Midbrain (tissue), 1 donor: ENCODE measurements at regions not wholly inside any gene's neighbourhood (a gene's known extent, or its start where the extent isn't known, plus 50 kb on each side); places are given as distances from the start of the nearest gene placed in this dataset.

Source experiments
- DNase-seq: peaks from one replicate; lab custom pipeline; 2025; lab: John Stamatoyannopoulos, UW

DNA sequence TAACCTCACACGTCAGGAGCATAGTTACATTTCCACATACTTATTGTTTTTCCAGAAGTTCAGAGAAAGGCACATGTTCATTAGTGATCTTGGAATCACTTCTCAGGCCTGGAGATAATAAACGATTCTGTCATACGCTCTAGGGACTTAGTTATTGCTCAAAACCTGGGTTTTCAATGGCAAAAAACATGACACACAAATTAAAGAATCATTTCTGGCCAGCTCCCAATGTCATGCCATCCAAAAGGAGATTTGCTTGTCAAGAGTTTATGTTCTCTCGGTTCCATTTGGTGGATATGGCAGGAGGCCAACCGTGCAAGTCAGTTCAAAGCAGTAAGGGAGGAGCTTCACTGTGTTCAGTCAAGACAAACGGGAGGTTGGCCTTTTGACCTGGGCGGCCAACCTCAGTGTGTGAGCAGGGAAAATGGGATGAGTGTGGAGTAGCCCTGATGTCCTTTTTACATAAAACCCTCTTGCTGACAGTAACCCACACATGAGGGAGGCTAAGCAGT is 123.4 kb downstream of the NXNL2 start:
- no peak for DNase-seq

DNA sequence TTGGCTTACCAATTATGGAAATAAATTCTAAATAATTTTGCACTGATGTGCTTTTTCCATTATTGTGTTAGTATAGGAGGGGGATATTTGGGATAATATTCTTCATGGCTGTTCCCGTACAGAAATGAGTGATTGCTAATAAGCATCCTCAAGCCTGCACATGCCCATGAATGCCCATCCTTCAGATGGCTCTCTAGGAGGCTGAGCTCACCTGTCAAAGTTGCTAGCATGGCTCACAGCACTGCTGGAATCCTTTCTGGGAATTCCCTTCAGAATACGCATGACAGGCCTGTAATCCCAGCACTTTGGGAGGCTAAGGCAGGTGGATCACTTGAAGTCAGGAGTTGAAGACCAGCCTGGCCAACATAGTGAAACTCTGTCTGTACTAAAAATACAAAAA is 124.1 kb downstream of the NXNL2 start:
- no peak for DNase-seq

DNA sequence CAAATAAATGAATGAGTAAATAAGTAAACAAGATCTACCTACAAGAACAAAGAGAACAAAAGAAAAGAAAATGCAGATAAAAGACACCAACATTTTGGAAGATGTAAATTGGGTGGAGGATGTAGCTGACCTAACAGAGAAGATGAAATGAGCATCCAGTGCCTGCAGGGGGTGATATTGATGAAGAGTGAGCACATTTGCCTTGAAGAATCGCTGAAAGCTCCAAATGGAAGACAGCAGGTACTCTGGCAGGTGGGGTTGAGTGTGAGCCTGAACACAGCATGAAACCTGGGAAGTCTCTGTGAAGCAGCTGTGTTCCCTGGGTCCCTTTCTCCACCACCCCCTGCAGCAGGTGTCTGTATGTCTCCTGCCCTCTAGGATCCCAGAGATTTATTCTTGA is 125.6 kb downstream of the NXNL2 start:
- no peak for DNase-seq

DNA sequence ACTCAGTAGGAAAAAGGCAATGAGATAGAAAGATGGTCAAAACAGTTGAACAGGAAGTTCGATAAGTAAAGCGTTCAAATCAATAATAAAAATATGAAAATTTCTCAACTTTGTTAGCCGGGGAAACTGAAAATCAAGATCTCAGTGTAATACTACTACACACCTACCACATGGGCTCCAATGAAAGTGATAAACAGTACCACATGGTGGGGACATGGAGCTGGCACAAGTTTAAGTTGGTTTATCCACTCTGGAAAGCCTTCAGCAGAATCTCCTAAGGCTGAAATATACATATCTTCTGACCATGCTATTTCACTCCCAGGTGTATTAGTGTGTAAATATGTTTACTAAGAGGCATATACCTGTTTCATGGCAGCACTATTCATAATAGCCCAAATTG is 126.8 kb downstream of the NXNL2 start:
- DNase-seq: no peak

DNA sequence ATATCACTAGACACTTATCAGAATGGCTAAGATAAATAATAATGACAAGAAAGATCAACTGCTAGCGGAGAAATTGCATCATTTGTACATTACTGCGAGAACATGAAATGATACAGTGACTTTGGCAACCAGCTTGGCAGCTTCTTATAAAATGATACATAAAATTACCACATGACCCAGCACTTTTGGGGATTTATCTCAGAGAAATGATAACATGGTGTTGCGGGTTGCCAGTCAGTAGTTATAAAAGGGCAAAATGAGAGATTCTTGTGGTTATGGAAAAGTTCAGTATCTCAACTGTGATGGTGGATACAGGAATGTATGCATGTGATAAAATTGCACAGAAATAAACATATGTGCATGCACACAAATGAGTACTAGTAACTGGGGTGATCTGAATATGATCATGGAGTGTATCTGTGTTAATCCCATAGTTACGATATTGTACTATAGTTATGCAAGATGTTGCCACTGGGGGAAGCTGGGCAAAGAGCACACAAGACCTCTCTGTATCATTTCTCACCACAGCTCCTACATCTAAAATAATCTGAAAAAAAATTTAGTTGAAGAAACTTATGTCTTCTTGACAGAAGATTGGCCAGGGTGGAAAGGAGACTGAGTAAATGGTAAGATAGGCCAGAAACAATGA is 128.9 kb downstream of the NXNL2 start:
- DNase-seq: no peak

DNA sequence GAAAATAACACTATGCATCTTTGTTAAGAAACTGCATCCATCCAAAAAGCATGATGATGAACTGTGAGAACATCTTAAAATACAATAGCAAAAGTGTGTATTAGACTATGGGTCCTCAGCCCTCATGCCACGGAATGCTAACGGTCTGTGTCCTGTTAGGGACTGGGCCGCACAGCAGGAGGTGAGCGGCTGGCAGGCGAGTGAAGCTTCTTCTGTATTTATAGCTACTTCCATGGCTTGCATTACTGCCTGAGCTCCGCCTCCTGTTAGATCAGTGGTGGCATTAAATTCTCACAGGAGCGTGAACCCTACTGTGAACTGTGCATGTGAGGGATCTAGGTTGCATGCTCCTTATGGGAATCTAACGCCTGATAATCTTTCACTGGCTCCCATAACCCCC is 129.8 kb downstream of the NXNL2 start:
- DNase-seq: no peak

DNA sequence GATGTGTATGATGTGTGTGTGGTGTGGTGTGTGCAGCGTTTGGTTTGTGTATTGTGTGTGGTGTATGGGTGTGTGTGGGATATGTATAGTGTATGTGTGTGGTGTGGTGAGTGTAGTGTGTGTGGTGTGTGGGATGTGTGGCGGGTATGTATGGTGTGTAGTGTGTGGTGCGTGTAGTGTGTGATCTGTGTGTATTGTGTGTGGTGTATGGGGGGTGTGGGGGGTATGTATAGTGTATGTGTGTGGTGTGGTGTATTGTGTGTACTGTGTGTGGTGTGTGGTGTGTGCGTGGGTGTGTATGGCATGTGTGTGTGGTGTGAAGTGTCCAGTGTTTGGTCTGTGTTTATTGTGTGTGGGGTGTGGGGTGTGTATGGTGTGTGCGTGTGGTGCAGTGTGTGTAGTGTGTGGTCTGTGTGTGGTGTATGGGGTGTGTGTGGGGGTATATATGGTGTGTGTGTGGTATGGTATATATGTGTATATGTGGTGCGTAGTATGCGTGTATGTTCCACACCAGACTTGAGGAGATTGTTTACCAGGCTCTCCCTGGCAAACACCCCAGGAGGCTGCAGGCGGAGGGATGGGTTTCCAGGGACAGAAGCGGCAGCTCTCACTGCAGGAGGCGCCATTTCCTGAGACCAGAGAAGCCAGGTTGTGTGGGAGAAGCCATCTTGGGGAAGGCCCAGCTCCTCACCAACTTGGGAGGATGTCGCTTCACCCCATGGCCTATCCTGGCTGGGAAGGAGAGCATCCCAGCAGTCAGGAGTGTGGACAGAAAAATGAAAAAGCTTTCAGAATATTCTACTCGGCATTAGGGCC is 138.1 kb downstream of the NXNL2 start:
- DNase-seq: no peak

DNA sequence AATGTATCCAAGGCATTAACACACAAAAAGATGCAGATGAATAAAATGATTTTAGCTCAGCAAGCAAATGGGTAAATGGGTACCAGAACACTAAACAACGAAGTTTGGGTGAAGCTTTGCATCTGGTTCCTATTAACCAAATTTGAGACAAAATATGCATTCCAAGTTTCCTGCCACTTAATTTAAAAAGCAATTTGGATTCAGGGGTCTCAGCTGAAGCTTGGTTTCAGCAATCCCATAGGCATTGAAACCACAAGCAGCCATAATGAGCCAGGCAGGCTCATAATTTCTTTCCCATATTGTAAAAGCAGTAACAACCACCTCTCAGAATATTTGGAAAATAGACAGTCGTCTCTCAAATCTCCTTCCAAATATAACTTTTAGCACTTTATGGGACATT is 138.9 kb downstream of the NXNL2 start:
- DNase-seq: no peak

DNA sequence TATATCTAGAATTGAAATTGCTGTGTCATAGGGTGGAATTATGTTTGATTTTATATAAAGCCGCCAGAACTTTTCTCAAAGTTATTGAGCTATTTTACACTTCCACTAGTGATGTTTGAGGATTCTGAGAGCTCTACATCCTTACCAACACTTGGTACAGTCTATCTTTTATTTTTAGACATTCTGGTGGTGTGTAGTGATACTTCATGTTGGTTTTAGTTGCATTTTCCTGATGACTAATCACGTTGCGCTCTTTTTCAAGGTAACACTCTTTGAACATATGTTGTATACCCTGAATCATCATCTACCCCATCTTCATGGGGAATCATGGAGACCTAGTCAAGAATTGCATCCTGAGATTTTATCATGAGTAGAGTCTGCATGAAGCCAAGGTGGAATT is 141.7 kb downstream of the NXNL2 start:
- no peak for DNase-seq

DNA sequence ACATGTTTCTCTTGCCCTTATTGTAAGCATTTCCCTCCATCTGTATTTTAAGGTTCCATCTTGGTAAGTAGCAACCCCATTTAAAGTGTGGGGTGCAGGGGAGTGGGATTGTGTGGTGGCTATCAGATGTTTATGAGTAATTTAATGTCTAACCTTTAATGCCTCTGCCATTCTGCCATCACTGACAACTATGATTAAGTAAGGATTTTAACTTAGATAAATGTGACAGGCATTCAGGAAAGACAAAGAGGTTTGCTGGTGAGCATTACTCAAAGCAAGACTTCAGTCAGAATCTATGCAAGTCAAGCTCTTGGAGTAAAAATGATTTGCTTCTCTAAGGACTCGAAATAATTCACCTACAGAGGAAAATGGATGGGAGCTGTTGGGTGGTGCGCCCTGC is 143.0 kb downstream of the NXNL2 start:
- DNase-seq: no peak

DNA sequence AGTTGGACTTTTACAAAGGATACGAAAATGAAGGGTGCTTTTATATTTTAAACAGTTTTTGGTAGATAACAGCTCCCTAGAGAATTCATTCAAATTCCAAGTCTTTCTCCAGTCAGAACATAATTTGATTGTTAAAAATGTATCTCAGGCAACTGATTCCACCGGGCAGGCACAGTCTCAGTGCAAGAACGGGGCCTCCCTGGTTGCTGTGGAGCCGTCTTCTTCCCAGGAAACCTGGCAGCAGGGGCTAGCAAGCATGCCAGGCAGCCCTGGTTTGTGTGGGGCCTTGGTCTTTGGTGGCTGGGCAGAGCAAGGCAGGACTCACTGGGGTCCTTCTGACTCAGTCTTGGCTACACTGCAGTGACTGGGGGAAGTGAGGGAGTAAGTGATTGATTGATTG is 143.5 kb downstream of the NXNL2 start:
- DNase-seq: peak; percentile 13

DNA sequence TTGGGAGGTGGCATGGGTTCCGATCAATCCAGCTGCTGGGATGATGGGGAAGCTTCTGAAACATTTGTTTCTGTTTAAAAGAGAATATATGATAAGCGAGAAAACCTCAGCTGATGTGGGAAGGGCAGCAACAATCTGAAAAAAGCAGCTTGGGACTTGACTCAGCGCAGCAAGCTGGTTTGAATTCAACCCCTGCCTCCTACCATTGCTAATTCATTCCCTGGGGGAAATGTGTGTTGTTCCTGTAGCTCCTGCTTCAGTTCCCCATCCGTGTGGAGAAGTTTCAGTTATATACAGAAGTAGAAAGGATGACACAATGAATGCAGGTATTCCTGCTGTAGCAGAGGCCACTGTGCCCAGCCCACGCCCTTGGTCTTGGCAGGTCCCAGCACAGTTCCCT is 145.1 kb downstream of the NXNL2 start:
- no peak for DNase-seq

DNA sequence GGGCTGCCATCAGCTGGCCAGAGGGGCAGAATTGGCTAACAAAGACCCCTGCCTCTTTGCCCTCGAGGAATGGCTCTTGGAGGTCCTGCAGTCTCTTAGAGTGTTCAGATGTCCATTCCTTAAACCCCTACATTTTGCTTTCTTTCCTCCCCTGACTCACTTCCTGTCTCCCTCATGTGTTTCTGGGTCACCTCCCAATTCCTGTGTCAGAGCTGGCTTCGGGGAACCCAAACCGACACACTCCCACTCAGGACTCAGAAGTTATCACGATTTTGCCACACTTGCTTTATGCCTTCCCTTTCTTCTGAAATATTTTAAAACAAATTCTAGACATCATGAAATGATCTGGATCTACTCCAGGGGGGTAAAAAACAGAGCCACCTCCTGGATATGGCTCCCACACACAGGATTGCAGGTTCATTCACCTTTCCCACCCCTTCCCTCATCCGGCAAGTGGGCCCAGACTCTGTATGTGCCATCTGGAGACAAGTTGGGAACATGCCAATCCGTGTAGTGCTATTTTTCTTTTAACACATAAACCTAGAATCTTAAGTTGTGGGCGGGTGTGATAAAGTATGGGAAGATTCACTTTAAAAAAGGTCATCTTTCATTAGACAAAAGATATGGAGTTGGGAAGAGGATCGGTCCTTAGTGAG is 145.7 kb downstream of the NXNL2 start:
- DNase-seq: no peak

DNA sequence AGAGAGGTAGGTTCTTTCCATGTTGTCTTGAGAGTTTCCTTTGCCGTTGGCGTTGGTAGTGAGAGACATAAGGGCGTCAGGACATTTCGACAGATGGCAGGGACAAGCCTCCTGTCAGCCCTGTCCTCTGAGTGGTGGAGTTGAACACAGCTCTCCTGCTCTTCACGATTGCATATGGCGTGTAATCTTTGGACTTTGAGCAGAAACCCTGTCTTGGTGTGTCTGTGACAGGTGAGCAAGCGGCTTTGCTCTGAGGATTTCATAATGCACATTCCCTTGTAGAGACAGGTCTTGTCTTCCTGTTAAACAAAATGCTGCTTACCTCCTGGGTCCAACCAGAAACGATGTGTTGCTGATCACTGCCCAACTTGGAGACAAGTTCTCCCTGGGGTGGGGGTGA is 146.5 kb downstream of the NXNL2 start:
- DNase-seq: no peak

DNA sequence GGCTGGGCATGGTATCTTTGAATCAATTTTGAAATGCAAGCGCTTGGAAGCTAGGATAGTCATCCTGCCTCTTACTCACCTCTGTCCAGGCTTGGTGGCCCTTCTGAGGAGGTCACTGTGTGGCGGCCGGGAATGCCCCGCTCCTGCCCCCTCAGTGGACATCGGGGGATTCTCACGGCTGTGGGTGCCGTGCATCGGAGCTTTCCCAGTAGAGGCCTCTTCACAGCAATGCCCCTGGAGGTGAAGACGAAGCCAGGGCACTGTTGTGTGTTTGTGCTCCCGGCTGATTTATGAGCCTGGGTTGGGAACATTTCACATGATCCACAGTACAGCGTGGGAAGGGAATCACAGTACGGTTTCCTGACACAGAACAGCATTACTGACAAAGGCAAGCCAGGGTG is 147.5 kb downstream of the NXNL2 start:
- DNase-seq: no peak

DNA sequence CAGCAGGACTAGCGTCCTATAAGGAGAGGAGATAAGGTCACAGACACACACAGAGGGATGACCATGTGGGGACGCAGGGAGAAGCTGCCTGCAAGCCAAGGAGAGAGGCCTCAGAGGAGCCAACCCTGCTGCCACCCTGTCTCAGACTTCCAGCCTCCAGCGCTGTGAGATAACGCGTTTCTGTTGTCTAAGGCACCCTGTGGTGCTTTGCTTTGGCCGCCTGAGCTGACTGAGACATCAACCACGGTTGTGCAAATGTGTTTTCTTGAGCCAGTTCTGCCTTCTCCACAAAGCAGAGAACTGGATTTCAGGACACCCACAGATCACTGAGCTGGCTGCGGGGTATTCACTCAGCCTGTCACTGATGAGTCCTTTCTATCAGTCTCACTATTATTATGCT is 149.1 kb downstream of the NXNL2 start:
- DNase-seq: no peak

DNA sequence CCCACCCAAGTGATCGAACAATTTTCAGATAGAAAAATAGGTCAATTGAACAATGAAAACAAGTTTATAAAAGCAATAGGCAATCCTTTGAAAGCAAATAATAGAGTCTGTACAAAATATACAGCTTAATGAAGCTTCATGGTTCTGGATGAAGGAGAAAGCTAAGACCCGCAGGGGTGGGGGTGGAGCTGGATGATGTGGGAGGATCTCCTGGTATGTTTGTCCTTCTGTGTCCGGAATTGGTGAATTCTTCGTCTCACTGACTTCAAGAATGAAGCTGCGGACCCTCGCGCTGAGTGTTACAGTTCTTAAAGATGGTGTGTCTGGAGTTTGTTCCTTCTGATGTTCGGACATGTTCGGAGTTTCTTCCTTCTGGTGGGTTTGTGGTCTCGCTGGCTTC is 149.9 kb downstream of the NXNL2 start:
- no peak for DNase-seq

DNA sequence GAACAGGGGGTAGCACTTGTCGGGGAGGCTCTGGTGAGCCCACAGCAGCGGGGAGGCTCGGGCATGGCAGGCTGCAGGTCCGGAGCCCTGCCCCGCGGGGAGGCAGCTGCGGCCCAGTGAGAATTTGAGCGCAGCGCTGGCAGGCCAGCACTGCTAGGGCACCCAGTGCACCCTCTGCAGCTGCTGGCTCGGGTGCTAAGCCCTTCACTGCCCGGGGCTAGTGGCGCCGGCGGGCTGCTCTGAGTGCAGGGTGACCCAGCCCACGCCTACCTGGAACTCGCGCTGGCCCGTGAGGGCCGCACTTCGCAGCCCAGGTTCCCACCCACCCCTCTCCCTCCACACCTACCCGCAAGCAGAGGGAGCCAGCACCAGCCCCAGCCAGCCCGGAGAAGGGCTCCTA is 151.0 kb downstream of the NXNL2 start:
- no peak for DNase-seq

DNA sequence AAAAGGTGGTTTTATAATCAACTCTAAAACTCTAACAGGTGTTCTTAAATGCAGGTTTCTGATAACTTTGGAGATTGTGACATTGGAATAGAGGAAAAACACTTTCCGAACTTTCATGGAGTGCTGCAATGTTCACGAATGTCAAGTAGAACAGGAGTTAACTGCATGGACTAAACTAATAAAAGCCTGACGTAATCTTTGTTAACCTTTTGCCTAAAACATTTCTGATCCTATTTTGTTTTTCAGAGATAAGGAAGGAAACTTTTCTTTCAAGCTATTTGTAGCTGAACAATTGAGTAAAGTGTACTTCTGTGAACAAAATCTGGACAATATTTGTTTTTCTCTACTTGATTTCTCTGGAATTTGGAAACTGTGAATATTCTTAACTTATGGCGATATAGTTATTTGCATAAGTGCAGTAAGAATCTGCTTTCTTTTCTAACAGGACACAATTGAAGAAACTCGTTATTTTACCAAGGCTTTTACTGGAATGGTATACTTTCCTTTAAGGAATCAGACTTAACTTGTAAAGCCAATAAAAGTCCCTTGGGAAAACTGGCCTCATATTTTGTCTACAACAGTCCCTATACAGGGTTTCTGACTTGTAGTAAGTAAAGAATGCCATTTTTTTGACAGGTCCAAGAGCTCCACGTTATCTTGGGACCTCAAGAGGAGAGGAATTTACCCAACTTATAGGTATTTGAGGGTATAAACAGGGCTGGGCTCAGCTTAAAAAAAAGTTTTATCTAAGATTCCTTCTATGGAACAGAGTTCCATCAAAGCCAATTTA is 154.7 kb downstream of the NXNL2 start:
- DNase-seq: no peak

DNA sequence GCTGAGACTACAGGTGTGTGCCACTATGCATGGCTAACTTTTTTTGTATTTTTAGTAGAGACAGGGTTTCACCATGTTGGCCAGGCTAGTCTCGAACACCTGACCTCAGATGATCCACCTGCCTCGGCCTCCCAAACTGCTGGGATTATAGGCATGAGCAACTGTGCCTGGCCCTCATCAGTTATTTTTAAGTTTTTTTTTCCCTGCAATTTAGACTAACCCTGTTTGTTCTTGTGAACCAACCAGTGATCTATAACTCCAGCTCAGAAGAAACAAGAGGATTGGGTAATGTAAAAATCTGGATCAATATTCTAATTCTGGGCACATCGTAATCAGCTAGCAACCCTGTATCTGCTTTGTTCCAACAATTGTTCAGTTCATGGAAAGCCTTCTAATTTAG is 155.7 kb downstream of the NXNL2 start:
- DNase-seq: no peak

DNA sequence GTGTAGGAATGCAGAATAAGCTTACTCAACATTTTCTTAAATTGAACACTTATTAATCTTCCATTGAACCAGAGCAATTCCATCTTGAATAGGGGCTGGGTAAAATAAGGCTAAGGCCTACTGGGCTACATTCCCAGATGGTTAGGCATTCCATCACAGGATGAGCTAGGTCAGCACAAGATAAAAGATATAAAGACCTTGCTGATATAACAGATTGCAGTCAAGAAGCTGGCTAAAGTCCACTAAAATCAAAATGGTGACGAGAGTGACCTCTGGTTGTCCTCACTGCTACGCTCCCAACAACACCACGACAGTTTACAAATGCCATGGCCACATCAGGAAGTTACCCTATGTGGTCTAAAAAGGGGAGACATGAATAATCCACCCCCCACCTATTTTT is 156.1 kb downstream of the NXNL2 start:
- no peak for DNase-seq

DNA sequence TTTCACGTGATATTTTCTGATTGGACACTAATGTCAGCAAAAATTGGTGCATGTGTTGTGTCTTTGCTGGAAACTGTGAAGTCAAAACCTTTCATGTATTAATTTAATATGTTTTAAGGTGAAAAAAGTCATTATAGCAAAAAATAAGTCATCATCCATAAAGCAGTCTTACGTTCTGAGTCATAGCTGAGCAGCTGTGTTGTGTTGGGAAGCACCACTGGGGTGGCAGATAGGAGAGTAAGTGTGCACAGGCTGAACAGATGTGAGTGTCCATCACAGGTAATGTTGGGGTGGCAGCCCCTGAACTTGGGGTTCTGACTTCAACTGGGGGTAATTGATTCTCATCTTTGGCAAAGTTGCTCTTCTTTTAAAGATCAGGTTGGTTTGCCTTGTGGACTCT is 156.8 kb downstream of the NXNL2 start:
- no peak for DNase-seq
